ENCODE measurements at regions not wholly inside any gene's neighbourhood (a gene's known extent, or its start where the extent isn't known, plus 50 kb on each side); places are given as distances from the start of the nearest gene placed in this dataset.

DNA sequence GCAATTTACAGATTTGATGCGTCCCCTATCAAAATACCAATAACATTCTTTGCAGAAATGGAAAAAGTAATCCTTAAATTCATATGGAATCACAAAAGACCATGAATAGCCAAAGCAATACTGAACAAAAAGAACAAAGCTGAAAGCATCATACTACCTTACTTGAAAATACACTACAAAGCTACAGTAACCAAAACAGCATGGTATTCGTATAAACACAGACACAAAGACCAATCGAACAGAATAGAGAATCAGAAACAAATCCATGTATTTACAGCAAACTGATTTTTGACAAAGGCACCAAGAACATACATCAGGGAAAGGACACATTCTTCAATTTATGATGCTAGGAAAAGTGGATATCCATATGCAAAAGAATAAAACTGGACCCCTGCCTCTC lies 206.5 kb upstream of the PDE10A start:
- TF ChIP-seq, protein P1, sequence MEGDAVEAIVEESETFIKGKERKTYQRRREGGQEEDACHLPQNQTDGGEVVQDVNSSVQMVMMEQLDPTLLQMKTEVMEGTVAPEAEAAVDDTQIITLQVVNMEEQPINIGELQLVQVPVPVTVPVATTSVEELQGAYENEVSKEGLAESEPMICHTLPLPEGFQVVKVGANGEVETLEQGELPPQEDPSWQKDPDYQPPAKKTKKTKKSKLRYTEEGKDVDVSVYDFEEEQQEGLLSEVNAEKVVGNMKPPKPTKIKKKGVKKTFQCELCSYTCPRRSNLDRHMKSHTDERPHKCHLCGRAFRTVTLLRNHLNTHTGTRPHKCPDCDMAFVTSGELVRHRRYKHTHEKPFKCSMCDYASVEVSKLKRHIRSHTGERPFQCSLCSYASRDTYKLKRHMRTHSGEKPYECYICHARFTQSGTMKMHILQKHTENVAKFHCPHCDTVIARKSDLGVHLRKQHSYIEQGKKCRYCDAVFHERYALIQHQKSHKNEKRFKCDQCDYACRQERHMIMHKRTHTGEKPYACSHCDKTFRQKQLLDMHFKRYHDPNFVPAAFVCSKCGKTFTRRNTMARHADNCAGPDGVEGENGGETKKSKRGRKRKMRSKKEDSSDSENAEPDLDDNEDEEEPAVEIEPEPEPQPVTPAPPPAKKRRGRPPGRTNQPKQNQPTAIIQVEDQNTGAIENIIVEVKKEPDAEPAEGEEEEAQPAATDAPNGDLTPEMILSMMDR (IDR thresholded peaks at IDR 0.05): no peak
- no peak for TF ChIP-seq POLR2AphosphoS5 (IDR thresholded peaks at IDR 0.05)
- TF ChIP-seq POLR2A (IDR thresholded peaks at IDR 0.05): no peak

Data from prostate gland (tissue), 2 donors.